Liver (tissue), 7 donors: ENCODE measurements at regions not wholly inside any gene's neighbourhood (a gene's known extent, or its start where the extent isn't known, plus 50 kb on each side); places are given as distances from the start of the nearest gene placed in this dataset.

Source experiments
- DNase-seq: peaks from one replicate; pipeline ENCODE4 v3.0.0-alpha.2; 2017; ENCODE audit warnings: low spot score
- H3K27ac ChIP-seq, 2 donors: one replicate each; pipeline ENCODE4 v1.7.0; 2013; ENCODE audit warnings: inconsistent platforms in 2 of 2, low read length in 2 of 2, control low read depth in 1 of 2, low read depth in 1 of 2, mild to moderate bottlenecking in 1 of 2
- H3K27me3 ChIP-seq, 4 donors: one replicate each; pipeline versions ENCODE4 v1.6.1 to v1.7.0; 2013; ENCODE audit warnings: low read length in 3 of 4, inconsistent platforms in 1 of 4, mild to moderate bottlenecking in 1 of 4, moderate library complexity in 1 of 4; ENCODE audit not compliant: control insufficient read depth in 4 of 4, insufficient read depth in 4 of 4
- H3K36me3 ChIP-seq, 4 donors: one replicate each; pipeline versions ENCODE4 v1.6.1 to v1.7.0; 2013; ENCODE audit warnings: low read length in 3 of 4, mild to moderate bottlenecking in 3 of 4, low read depth in 1 of 4, moderate library complexity in 1 of 4; ENCODE audit not compliant: control insufficient read depth in 4 of 4, insufficient read depth in 3 of 4
- H3K4me1 ChIP-seq, 4 donors: one replicate each; pipeline versions ENCODE4 v1.6.1 to v1.7.0; 2013; ENCODE audit warnings: low read length in 3 of 4, mild to moderate bottlenecking in 3 of 4, moderate library complexity in 1 of 4; ENCODE audit not compliant: control insufficient read depth in 4 of 4, insufficient read depth in 4 of 4
- H3K4me3 ChIP-seq, 3 donors: one replicate each; pipeline versions ENCODE4 v1.6.1 to v1.7.0; 2013; ENCODE audit warnings: low read length in 3 of 3, control low read depth in 1 of 3, low read depth in 1 of 3, mild to moderate bottlenecking in 1 of 3
- H3K9ac ChIP-seq, 2 donors: one replicate each; pipeline ENCODE4 v1.7.0; 2013; ENCODE audit warnings: low read length in 2 of 2, mild to moderate bottlenecking in 2 of 2, moderate library complexity in 2 of 2, control low read depth in 1 of 2, low read depth in 1 of 2
- H3K9me3 ChIP-seq, 4 donors: one replicate each; pipeline versions ENCODE4 v1.6.1 to v1.7.0; 2013; ENCODE audit warnings: low read length in 3 of 4; ENCODE audit not compliant: control insufficient read depth in 4 of 4
- EGR1 ChIP-seq, 2 donors: IDR thresholded peaks; 2 replicates each; pipeline ENCODE4 v1.6.1; 2016 to 2018; ENCODE audit warnings: antibody characterized with exemption in 2 of 2, low read depth in 2 of 2
- FOXA1 ChIP-seq: IDR thresholded peaks from 2 replicates; pipeline ENCODE4 v1.6.1; 2016; ENCODE audit warnings: antibody characterized with exemption
- FOXA2 ChIP-seq: IDR thresholded peaks from 2 replicates; pipeline ENCODE4 v1.6.1; 2016; ENCODE audit warnings: antibody characterized with exemption
- GABPA ChIP-seq, 2 donors: IDR thresholded peaks in 1 of 2; conservative IDR thresholded peaks in 1 of 2; 2 replicates each; pipeline ENCODE4 v1.6.1; 2016; ENCODE audit warnings: antibody characterized with exemption in 2 of 2, mild to moderate bottlenecking in 1 of 2, moderate library complexity in 1 of 2
- HNF4G ChIP-seq: IDR thresholded peaks from 2 replicates; pipeline ENCODE4 v1.6.1; 2016; ENCODE audit warnings: antibody characterized with exemption
- JUND ChIP-seq, 2 donors: IDR thresholded peaks; 2 replicates each; pipeline ENCODE4 v1.6.1; 2016; ENCODE audit warnings: antibody characterized with exemption in 2 of 2
- MAX ChIP-seq: IDR thresholded peaks from 2 replicates; pipeline ENCODE4 v1.6.1; 2016; ENCODE audit warnings: antibody characterized with exemption
- NR2F2 ChIP-seq: IDR thresholded peaks from 2 replicates; pipeline ENCODE4 v1.6.1; 2016; ENCODE audit warnings: antibody characterized with exemption
- RAD21 ChIP-seq, 2 donors: IDR thresholded peaks; 2 replicates each; pipeline ENCODE4 v1.6.1; 2016; ENCODE audit warnings: antibody characterized with exemption in 2 of 2, mild to moderate bottlenecking in 2 of 2
- REST ChIP-seq: IDR thresholded peaks from 2 replicates; pipeline ENCODE4 v1.6.1; 2016; ENCODE audit warnings: antibody characterized with exemption, mild to moderate bottlenecking
- RXRA ChIP-seq, 2 donors: IDR thresholded peaks; 2 replicates each; pipeline ENCODE4 v1.6.1; 2017 to 2018; ENCODE audit warnings: antibody characterized with exemption in 2 of 2, mild to moderate bottlenecking in 1 of 2
- SP1 ChIP-seq: IDR thresholded peaks from 2 replicates; pipeline ENCODE4 v1.6.1; 2018; ENCODE audit warnings: antibody characterized with exemption, mild to moderate bottlenecking
- TAF1 ChIP-seq: conservative IDR thresholded peaks from 2 replicates; pipeline ENCODE4 v1.6.1; 2016; ENCODE audit warnings: antibody characterized with exemption, mild to moderate bottlenecking
- YY1 ChIP-seq: IDR thresholded peaks from 2 replicates; pipeline ENCODE4 v1.6.1; 2016; ENCODE audit warnings: antibody characterized with exemption, mild to moderate bottlenecking
- ZBTB33 ChIP-seq: IDR thresholded peaks from 2 replicates; pipeline ENCODE4 v1.6.1; 2016; ENCODE audit warnings: antibody characterized with exemption
- WGBS: extraction: QIAGEN DNeasy Blood & Tissue Kit; methylation state at CpG from one replicate; pipeline ENCODE4 v1.1.7; 2013; 5-methylcytosine and 5-hydroxymethylcytosine counted together
- TF ChIP-seq, protein P1 (sequence below): IDR thresholded peaks from 2 replicates; pipeline ENCODE4 v1.6.1; 2016; ENCODE audit warnings: antibody characterized with exemption
- donor health status: healthy.
- donor health status: healthy.
- donor health status: healthy.
- donor health status: healthy.

DNA sequence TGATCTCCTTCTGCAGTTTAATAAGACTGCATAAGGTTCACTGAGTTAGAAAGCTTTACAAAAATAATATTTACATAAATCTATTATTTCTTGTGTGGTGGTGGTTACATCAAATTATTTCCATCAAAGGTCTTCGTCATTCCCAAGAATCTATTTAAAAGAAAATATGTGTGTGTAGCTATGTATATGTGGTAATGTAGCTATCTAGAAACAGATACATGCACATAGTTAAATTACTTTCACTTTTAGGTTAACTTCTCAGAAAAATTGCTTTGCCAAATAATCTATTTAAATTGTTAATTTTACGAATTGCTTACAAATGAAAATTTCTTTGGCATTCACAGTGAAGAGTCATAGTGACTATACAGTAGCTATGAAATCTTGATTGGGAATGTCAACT lies 633.2 kb downstream of the DMRTA1 start:
- H3K9me3 ChIP-seq, result no peaks in the 10 kb centered on the region
- no peaks in the 10 kb centered on the region for H3K36me3 ChIP-seq
- no peak overlapping the region for H3K9ac ChIP-seq
- H3K4me1 ChIP-seq, result no peaks in the 10 kb centered on the region
- WGBS, result 93% methylated on average over 2 of the region's 2 CpGs
- no peaks in the 10 kb centered on the region for H3K27me3 ChIP-seq
- no peak overlapping the region for H3K27ac ChIP-seq
- DNase-seq, result no peak
- H3K4me3 ChIP-seq, result no peak overlapping the region
- no peak for TF ChIP-seq RXRA (IDR thresholded peaks at IDR 0.05)
- TF ChIP-seq ZBTB33, result no peak
- TF ChIP-seq HNF4G, result no peak
- TF ChIP-seq SP1, result no peak
- TF ChIP-seq EGR1 (IDR thresholded peaks at IDR 0.05; ENCODE audit: low read depth in 2 of 2), result no peak
- TF ChIP-seq, protein P1, sequence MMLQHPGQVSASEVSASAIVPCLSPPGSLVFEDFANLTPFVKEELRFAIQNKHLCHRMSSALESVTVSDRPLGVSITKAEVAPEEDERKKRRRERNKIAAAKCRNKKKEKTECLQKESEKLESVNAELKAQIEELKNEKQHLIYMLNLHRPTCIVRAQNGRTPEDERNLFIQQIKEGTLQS, result no peak
- TF ChIP-seq YY1, result no peak
- no peak for TF ChIP-seq GABPA (IDR thresholded peaks at IDR 0.05 in 1 of 2, conservative IDR thresholded peaks at IDR 0.05 in 1 of 2)
- no peak for TF ChIP-seq REST
- TF ChIP-seq MAX, result no peak
- TF ChIP-seq FOXA1, result no peak
- TF ChIP-seq FOXA2, result no peak
- TF ChIP-seq NR2F2, result no peak

DNA sequence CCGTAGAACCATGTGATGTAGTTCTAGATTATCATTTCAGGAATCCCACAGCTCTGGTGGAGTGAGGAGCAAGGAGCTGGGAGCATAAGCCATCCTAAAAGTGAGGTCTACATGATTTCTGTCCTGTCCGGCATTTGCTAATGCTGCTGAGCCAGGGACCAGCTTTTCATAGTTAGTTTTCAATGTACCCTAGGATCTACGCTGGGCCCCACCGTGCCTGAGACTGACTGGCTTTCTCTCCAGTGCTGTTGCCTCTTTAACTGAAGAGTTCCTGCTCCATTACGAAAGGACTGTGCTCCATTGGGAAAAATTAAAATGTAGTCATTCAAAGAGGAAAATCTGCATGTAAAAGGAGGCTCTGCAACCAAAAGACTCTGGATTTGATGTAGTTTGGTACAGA lies 634.8 kb downstream of the DMRTA1 start:
- 90% methylated on average over 5 of the region's 5 CpGs for WGBS
- Histone ChIP-seq H3K4me1 (no peaks in the 10 kb centered on the region), H3K27ac (no peak overlapping the region), H3K4me3 (no peak overlapping the region), H3K9me3 (no peaks in the 10 kb centered on the region), H3K27me3 (no peaks in the 10 kb centered on the region), H3K36me3 (no peaks in the 10 kb centered on the region), H3K9ac (no peak overlapping the region)
- no peak for DNase-seq
- TF ChIP-seq ZBTB33 (no peak), SP1 (no peak), JUND (IDR thresholded peaks at IDR 0.05) (no peak), HNF4G (no peak), TAF1 (no peak), FOXA1 (no peak), RAD21 (IDR thresholded peaks at IDR 0.05) (no peak)
